CD14-positive monocyte (primary cell): ENCODE measurements at regions not wholly inside any gene's neighbourhood (a gene's known extent, or its start where the extent isn't known, plus 50 kb on each side); places are given as distances from the start of the nearest gene placed in this dataset.

ENCODE experiments used
- DNase-seq, 3 donors: peaks; one replicate each; pipeline ENCODE4 v3.0.0-alpha.2; 2011 to 2022
- H2AFZ ChIP-seq: 2 replicates; pipeline ENCODE4 v1.6.0; 2012; ENCODE audit warnings: mild to moderate bottlenecking, low read depth, low read length, inconsistent platforms; ENCODE audit not compliant: insufficient read depth, poor library complexity, severe bottlenecking
- H3K27ac ChIP-seq, 2 donors: 1 replicate in 1 of 2; 2 replicates in 1 of 2; pipeline ENCODE4 v1.5.1; 2012 to 2013; ENCODE audit warnings: low read length in 2 of 2, control low read depth in 1 of 2, inconsistent platforms in 1 of 2, low read depth in 1 of 2, mild to moderate bottlenecking in 1 of 2
- H3K27me3 ChIP-seq, 2 donors: one replicate each; pipeline versions ENCODE4 v1.6.0 to v1.6.1; 2011 to 2013; ENCODE audit warnings: low read length in 2 of 2; ENCODE audit not compliant: control insufficient read depth in 2 of 2, insufficient read depth in 2 of 2
- H3K36me3 ChIP-seq, 2 donors: replicated peaks in 1 of 2; 1 replicate in 1 of 2; 2 replicates in 1 of 2; pipeline versions ENCODE4 v1.5.1 to v1.6.1; 2012 to 2013; ENCODE audit warnings: low read length in 2 of 2, control low read depth in 1 of 2, inconsistent platforms in 1 of 2, mild to moderate bottlenecking in 1 of 2; ENCODE audit not compliant: insufficient read depth in 2 of 2, control insufficient read depth in 1 of 2
- H3K4me1 ChIP-seq, 2 donors: 1 replicate in 1 of 2; 2 replicates in 1 of 2; pipeline versions ENCODE4 v1.5.1 to v1.6.1; 2012 to 2013; ENCODE audit warnings: low read length in 2 of 2, control low read depth in 1 of 2, inconsistent platforms in 1 of 2, mild to moderate bottlenecking in 1 of 2, moderate library complexity in 1 of 2; ENCODE audit not compliant: insufficient read depth in 2 of 2, control insufficient read depth in 1 of 2
- H3K4me2 ChIP-seq: replicated peaks from 2 replicates; pipeline ENCODE3; 2012; ENCODE audit warnings: low read length, moderate library complexity, mild to moderate bottlenecking; ENCODE audit not compliant: poor library complexity, severe bottlenecking; ENCODE audit errors: extremely low read depth
- H3K4me3 ChIP-seq, 3 experiments: fragments of 200-600 bp in 1 of 3; sonication (generic) in 1 of 3; replicated peaks in 1 of 3; 1 replicate in 2 of 3; 2 replicates in 1 of 3; pipeline ENCODE4 v1.5.1; 2011 to 2013; ENCODE audit warnings: low read length in 3 of 3, mild to moderate bottlenecking in 3 of 3, control low read depth in 2 of 3, low read depth in 2 of 3, inconsistent platforms in 1 of 3, moderate library complexity in 1 of 3
- H3K79me2 ChIP-seq: 2 replicates; pipeline ENCODE4 v1.6.0; 2012; ENCODE audit warnings: mild to moderate bottlenecking, control low read depth, inconsistent platforms, low read length, moderate library complexity; ENCODE audit not compliant: insufficient read depth
- H3K9ac ChIP-seq: 2 replicates; pipeline ENCODE4 v1.6.0; 2017; ENCODE audit warnings: low read length, mild to moderate bottlenecking; ENCODE audit not compliant: insufficient read depth, poor library complexity, severe bottlenecking
- H3K9me3 ChIP-seq, 2 donors: replicated peaks in 1 of 2; 1 replicate in 1 of 2; 2 replicates in 1 of 2; pipeline versions ENCODE4 v1.5.1 to v1.6.1; 2012 to 2013; ENCODE audit warnings: low read length in 2 of 2, control low read depth in 1 of 2; ENCODE audit not compliant: control insufficient read depth in 1 of 2, insufficient read depth in 1 of 2
- H4K20me1 ChIP-seq: 2 replicates; pipeline ENCODE4 v1.6.0; 2012; ENCODE audit warnings: mild to moderate bottlenecking, low read length, control low read depth, moderate library complexity; ENCODE audit not compliant: insufficient read depth
- H3K27ac Mint-ChIP-seq, 7 donors: one replicate each; pipeline ENCODE4 v1.8.0; 2020; ENCODE audit warnings: mild to moderate bottlenecking in 7 of 7, mixed read lengths in 7 of 7, moderate library complexity in 6 of 7, inconsistent platforms in 2 of 7
- H3K27me3 Mint-ChIP-seq, 3 donors: one replicate each; pipeline ENCODE4 v1.8.0; 2021 to 2022; ENCODE audit warnings: low read depth in 3 of 3, mild to moderate bottlenecking in 3 of 3, mixed read lengths in 3 of 3, moderate library complexity in 3 of 3, inconsistent platforms in 1 of 3
- H3K36me3 Mint-ChIP-seq, 2 donors: one replicate each; pipeline ENCODE4 v1.8.0; 2020; ENCODE audit warnings: mixed read lengths in 2 of 2, inconsistent platforms in 1 of 2, mild to moderate bottlenecking in 1 of 2
- H3K4me1 Mint-ChIP-seq: one replicate; pipeline ENCODE4 v1.8.0; 2020; ENCODE audit warnings: mild to moderate bottlenecking, mixed read lengths
- H3K4me3 Mint-ChIP-seq, 2 donors: one replicate each; pipeline ENCODE4 v1.8.0; 2020; ENCODE audit warnings: mild to moderate bottlenecking in 2 of 2, mixed read lengths in 2 of 2, moderate library complexity in 1 of 2
- H3K9me3 Mint-ChIP-seq, 7 donors: one replicate each; pipeline ENCODE4 v1.8.0; 2020 to 2022; ENCODE audit warnings: mixed read lengths in 7 of 7, mild to moderate bottlenecking in 6 of 7, moderate library complexity in 6 of 7, inconsistent platforms in 2 of 7
- CTCF ChIP-seq: fragments of 200-600 bp; IDR thresholded peaks from one replicate; pipeline ENCODE4 v1.8.0; 2022; ENCODE audit warnings: antibody characterized with exemption, mild to moderate bottlenecking
- WGBS: methylation state at CpG from one replicate; pipeline ENCODE4 v1.1.5; 2013; ENCODE audit warnings: missing lambda C conversion rate; ENCODE audit not compliant: insufficient coverage; 5-methylcytosine and 5-hydroxymethylcytosine counted together
- intact Hi-C, 2 donors: fragments of 100-400 bp; cut with micrococcal nuclease; formaldehyde crosslinking; loops; one replicate each; pipeline versions ENCODE4 v1.15.0 to v1.15.1; 2023

- Mint-ChIP-seq H3K27me3 (peaks cover 2 to 4% (median 3%) of the 10 kb centered on the region in 3 donors), H3K9me3 (peaks cover 0 to 14% (median 9%) of the 10 kb centered on the region in 7 donors), H3K36me3 (peaks cover 0 to 2% of the 10 kb centered on the region in 2 donors), H3K4me3 (no peak overlapping the region), H3K27ac (peak overlapping the region in 2 of 7 donors; percentile 3 to 51), H3K4me1 (peaks cover 18% of the 10 kb centered on the region)
- H3K4me2 ChIP-seq: no peak overlapping the region
- no peak for TF ChIP-seq CTCF
- peaks cover 2 to 15% of the 10 kb centered on the region in 2 donors for H3K4me1 ChIP-seq
- DNase-seq: no peak
- H3K9ac ChIP-seq: no peak overlapping the region
- intact Hi-C loops: no loop called here
- H4K20me1 ChIP-seq: no peaks in the 10 kb centered on the region
- H3K9me3 ChIP-seq: peaks cover 0 to 7% of the 10 kb centered on the region in 2 donors
- WGBS: 90% methylated on average over 6 of the region's 9 CpGs
- H2AFZ ChIP-seq: no peak overlapping the region
- H3K27ac ChIP-seq: no peak overlapping the region
- no peaks in the 10 kb centered on the region for H3K36me3 ChIP-seq
- H3K79me2 ChIP-seq: no peaks in the 10 kb centered on the region
- H3K4me3 ChIP-seq: no peak overlapping the region
- no peaks in the 10 kb centered on the region for H3K27me3 ChIP-seq
These were observed 364.1 kb downstream of the PCNX1 start for GRCh38 chr14:71271166-71271945.

- intact Hi-C loops: no loop called here
- Histone ChIP-seq H3K4me3 (no peak overlapping the region), H3K27ac (no peak overlapping the region), H3K4me2 (no peak overlapping the region), H3K4me1 (peaks cover 0 to 1% of the 10 kb centered on the region in 2 donors), H4K20me1 (no peaks in the 10 kb centered on the region), H3K27me3 (no peaks in the 10 kb centered on the region), H3K9ac (no peak overlapping the region), H3K79me2 (no peaks in the 10 kb centered on the region), H2AFZ (no peak overlapping the region), H3K9me3 (peaks cover 0 to 7% of the 10 kb centered on the region in 2 donors), H3K36me3 (no peaks in the 10 kb centered on the region)
- no peak for TF ChIP-seq CTCF
- Mint-ChIP-seq H3K9me3 (peaks cover 0 to 14% (median 9%) of the 10 kb centered on the region in 7 donors), H3K36me3 (peaks cover 0 to 2% of the 10 kb centered on the region in 2 donors), H3K4me1 (peaks cover 4% of the 10 kb centered on the region), H3K27me3 (peaks cover 4 to 8% (median 4%) of the 10 kb centered on the region in 3 donors), H3K4me3 (no peak overlapping the region), H3K27ac (no peak overlapping the region)
- no peak for DNase-seq
- 100% methylated on average over 1 of the region's 2 CpGs for WGBS
These were observed 366.1 kb downstream of the PCNX1 start for GRCh38 chr14:71273366-71273765.
